Upper lobe of left lung (tissue), 4 donors: ENCODE measurements at regions not wholly inside any gene's neighbourhood (a gene's known extent, or its start where the extent isn't known, plus 50 kb on each side); places are given as distances from the start of the nearest gene placed in this dataset.

Experiments used
- EP300 ChIP-seq, 4 donors: sonication (generic); formaldehyde crosslinking; IDR thresholded peaks; one replicate each; pipeline ENCODE4 v1.5.1; 2017; ENCODE audit warnings: antibody characterized with exemption in 4 of 4, control low read depth in 2 of 4
- POLR2A ChIP-seq, 4 donors: fragments of 450-650 bp; IDR thresholded peaks; one replicate each; pipeline ENCODE4 v1.5.1; 2016 to 2017; ENCODE audit warnings: antibody characterized with exemption in 4 of 4, mild to moderate bottlenecking in 2 of 4
- POLR2AphosphoS5 ChIP-seq, 2 donors: sonication (generic); formaldehyde crosslinking; IDR thresholded peaks; one replicate each; pipeline ENCODE4 v1.5.1; 2017; ENCODE audit warnings: antibody characterized with exemption in 2 of 2
- TF ChIP-seq, protein P1 (sequence below), 6 experiments: fragments of 450-650 bp in 4 of 6; fragments of 200-600 bp in 2 of 6; sonication (generic) in 2 of 6; IDR thresholded peaks; one replicate each; pipeline ENCODE4 v1.5.1; 2016 to 2019; ENCODE audit warnings: antibody characterized with exemption in 6 of 6

DNA sequence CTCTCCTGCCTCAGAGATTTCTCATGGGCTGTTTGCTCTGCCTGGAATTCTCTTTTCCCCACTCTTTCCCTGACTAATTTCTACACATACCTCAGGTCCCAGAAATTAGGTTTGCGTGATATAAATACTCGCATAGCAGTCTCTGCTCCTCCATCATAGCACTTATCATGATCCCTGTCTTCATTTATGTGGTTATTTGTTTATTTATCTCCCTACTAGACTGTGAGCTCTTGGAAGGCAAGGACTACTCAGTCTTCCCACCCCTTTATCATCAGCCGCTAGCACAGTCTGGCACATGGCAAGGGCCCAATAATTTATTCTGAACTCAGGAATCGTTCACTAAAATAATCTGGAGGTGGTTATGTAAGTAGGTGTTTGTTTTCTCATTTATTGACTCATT, 79.3 kb downstream of the ADCYAP1 start:
- TF ChIP-seq POLR2AphosphoS5 (IDR thresholded peaks at IDR 0.05) = no peak
- TF ChIP-seq, protein P1, sequence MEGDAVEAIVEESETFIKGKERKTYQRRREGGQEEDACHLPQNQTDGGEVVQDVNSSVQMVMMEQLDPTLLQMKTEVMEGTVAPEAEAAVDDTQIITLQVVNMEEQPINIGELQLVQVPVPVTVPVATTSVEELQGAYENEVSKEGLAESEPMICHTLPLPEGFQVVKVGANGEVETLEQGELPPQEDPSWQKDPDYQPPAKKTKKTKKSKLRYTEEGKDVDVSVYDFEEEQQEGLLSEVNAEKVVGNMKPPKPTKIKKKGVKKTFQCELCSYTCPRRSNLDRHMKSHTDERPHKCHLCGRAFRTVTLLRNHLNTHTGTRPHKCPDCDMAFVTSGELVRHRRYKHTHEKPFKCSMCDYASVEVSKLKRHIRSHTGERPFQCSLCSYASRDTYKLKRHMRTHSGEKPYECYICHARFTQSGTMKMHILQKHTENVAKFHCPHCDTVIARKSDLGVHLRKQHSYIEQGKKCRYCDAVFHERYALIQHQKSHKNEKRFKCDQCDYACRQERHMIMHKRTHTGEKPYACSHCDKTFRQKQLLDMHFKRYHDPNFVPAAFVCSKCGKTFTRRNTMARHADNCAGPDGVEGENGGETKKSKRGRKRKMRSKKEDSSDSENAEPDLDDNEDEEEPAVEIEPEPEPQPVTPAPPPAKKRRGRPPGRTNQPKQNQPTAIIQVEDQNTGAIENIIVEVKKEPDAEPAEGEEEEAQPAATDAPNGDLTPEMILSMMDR (IDR thresholded peaks at IDR 0.05) = no peak
- no peak for TF ChIP-seq EP300 (IDR thresholded peaks at IDR 0.05)
- no peak for TF ChIP-seq POLR2A (IDR thresholded peaks at IDR 0.05)
